ENCODE measurements at regions not wholly inside any gene's neighbourhood (a gene's known extent, or its start where the extent isn't known, plus 50 kb on each side); places are given as distances from the start of the nearest gene placed in this dataset.

DNA sequence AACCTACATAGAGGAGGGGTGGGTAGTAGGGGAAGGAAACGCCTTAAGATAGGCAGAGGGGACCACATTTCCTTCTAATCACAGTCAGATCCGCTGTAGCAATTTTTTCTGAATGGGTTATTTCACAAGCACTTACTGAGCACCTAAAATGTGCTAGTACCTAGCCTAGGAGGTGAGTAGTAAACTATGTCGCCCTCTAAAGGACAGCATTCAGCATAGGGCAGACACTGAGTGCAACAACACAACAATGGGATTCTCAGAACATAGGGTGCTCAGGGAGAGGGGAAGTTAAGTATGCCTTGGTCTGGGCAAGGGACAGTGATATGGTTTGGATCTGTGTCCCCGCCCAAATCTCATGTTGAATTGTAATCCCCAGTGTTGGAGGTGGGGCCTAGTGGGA, 166.1 kb upstream of the RAB6C start:
- ChIA-PET CTCF (no interaction called here), POLR2A (no interaction called here)
- no peaks in the 10 kb centered on the region for H3K9me1 ChIP-seq (replicated peaks; ENCODE audit: control insufficient read depth, extremely low read depth, insufficient read depth, low read length)
- no peak overlapping the region for H2AFZ ChIP-seq (ENCODE audit: low read depth, low read length)
- H3K4me1 ChIP-seq (ENCODE audit: control insufficient read depth, extremely low read depth, insufficient read depth, low read length) = no peaks in the 10 kb centered on the region
- H3K4me2 ChIP-seq (ENCODE audit: insufficient read depth, low read length) = no peak overlapping the region
- intact Hi-C loops (cut with micrococcal nuclease) = no loop called here
- no peaks in the 10 kb centered on the region for H3K79me2 ChIP-seq (ENCODE audit: control insufficient read depth, insufficient read depth, low read length)
- no peak overlapping the region for H3K4me3 ChIP-seq (replicated peaks in 1 of 3; ENCODE audit: insufficient read depth in 1 of 3, low read depth in 1 of 3, low read length in 3 of 3)
- H3K9ac ChIP-seq (replicated peaks; ENCODE audit: extremely low read depth, insufficient read depth, low read length) = no peak overlapping the region
- no peaks in the 10 kb centered on the region for H3K36me3 ChIP-seq (ENCODE audit: control insufficient read depth in 2 of 2, extremely low read depth in 1 of 2, insufficient read depth in 2 of 2, low read length in 2 of 2)
- FAIRE-seq (no peak), DNase-seq (ENCODE audit: low read depth, low spot score) (no peak)
- no peaks in the 10 kb centered on the region for H3K9me3 ChIP-seq (replicated peaks; ENCODE audit: control insufficient read depth, insufficient read depth, low read length)
- dilution Hi-C loops (cut with MboI; ENCODE audit: extremely low pct_ligation_motif_present, low sequenced_read_pairs) = no loop called here
- no peak for TF ChIP-seq JUN (IDR thresholded peaks at IDR 0.05; ENCODE audit: borderline replicate concordance, insufficient read depth, insufficient read length, low read depth)
- TF ChIP-seq, protein P1, sequence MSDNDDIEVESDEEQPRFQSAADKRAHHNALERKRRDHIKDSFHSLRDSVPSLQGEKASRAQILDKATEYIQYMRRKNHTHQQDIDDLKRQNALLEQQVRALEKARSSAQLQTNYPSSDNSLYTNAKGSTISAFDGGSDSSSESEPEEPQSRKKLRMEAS (IDR thresholded peaks at IDR 0.05; ENCODE audit: insufficient read depth, insufficient read length) = no peak
- TF ChIP-seq MYC (IDR thresholded peaks at IDR 0.05; ENCODE audit: low read depth, low read length) = no peak
- no peak for TF ChIP-seq EZH2 (IDR thresholded peaks at IDR 0.05; ENCODE audit: borderline replicate concordance, low read depth, low read length, severe bottlenecking)
- TF ChIP-seq FOS (IDR thresholded peaks at IDR 0.05; ENCODE audit: borderline replicate concordance, insufficient read depth, low read length) = no peak
- TF ChIP-seq POLR2AphosphoS5 (IDR thresholded peaks at IDR 0.05; ENCODE audit: insufficient read depth, low read depth, low read length) = no peak
- no peak for TF ChIP-seq POLR2A (IDR thresholded peaks at IDR 0.05; ENCODE audit: low read depth, low read length)
- TF ChIP-seq, protein P2, sequence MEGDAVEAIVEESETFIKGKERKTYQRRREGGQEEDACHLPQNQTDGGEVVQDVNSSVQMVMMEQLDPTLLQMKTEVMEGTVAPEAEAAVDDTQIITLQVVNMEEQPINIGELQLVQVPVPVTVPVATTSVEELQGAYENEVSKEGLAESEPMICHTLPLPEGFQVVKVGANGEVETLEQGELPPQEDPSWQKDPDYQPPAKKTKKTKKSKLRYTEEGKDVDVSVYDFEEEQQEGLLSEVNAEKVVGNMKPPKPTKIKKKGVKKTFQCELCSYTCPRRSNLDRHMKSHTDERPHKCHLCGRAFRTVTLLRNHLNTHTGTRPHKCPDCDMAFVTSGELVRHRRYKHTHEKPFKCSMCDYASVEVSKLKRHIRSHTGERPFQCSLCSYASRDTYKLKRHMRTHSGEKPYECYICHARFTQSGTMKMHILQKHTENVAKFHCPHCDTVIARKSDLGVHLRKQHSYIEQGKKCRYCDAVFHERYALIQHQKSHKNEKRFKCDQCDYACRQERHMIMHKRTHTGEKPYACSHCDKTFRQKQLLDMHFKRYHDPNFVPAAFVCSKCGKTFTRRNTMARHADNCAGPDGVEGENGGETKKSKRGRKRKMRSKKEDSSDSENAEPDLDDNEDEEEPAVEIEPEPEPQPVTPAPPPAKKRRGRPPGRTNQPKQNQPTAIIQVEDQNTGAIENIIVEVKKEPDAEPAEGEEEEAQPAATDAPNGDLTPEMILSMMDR (IDR thresholded peaks at IDR 0.05; ENCODE audit: extremely low read depth in 1 of 2, insufficient read depth in 1 of 2, low read depth in 1 of 2, low read length in 2 of 2) = no peak
- TF ChIP-seq GATA2 (IDR thresholded peaks at IDR 0.05; ENCODE audit: insufficient read depth, insufficient read length, low read depth, low read length) = no peak
- H3K27ac ChIP-seq (ENCODE audit: insufficient read depth, low read depth, low read length) = no peak overlapping the region
- H3K27me3 ChIP-seq (ENCODE audit: control insufficient read depth in 2 of 2, insufficient read depth in 2 of 2, low read length in 2 of 2) = no peaks in the 10 kb centered on the region
- BruUV-seq (replicated peaks) = no TSS peak
- H4K20me1 ChIP-seq (replicated peaks; ENCODE audit: control insufficient read depth, extremely low read depth, insufficient read depth, low read length) = no peaks in the 10 kb centered on the region
